GM23338 (cell line): ENCODE measurements at regions not wholly inside any gene's neighbourhood (a gene's known extent, or its start where the extent isn't known, plus 50 kb on each side); places are given as distances from the start of the nearest gene placed in this dataset.

Source experiments
- ATAC-seq: fragments of 200-7000 bp; cut with Tn5 transposase; 3 replicates; pipeline ENCODE4 v1.9.1; 2020
- DNase-seq: peaks from one replicate; pipeline ENCODE4 v3.0.0-alpha.2; 2015; ENCODE audit warnings: low spot score
- H2AFZ ChIP-seq: fragments of 200-600 bp; sonication (generic); 2 replicates; pipeline ENCODE4 v1.8.0; 2016; ENCODE audit warnings: antibody characterized with exemption, mild to moderate bottlenecking, moderate library complexity
- H3F3A ChIP-seq: fragments of 200-600 bp; sonication (generic); replicated peaks from 2 replicates; pipeline ENCODE4 v1.8.0; 2017; ENCODE audit warnings: antibody characterized with exemption, mixed run types, low read depth
- H3K27ac ChIP-seq: fragments of 200-600 bp; sonication (generic); 2 replicates; pipeline ENCODE4 v1.6.1; 2016; ENCODE audit warnings: low read depth
- H3K27me3 ChIP-seq: fragments of 200-600 bp; sonication (generic); 2 replicates; pipeline ENCODE4 v1.8.0; 2016; ENCODE audit warnings: mild to moderate bottlenecking, mixed run types, moderate library complexity; ENCODE audit not compliant: insufficient read depth
- H3K36me3 ChIP-seq: fragments of 200-600 bp; sonication (generic); 2 replicates; pipeline ENCODE4 v1.8.0; 2016; ENCODE audit warnings: mild to moderate bottlenecking; ENCODE audit not compliant: insufficient read depth
- H3K4me1 ChIP-seq: fragments of 200-600 bp; sonication (generic); 2 replicates; pipeline ENCODE4 v1.8.0; 2016; ENCODE audit warnings: mild to moderate bottlenecking, moderate library complexity; ENCODE audit not compliant: insufficient read depth
- H3K4me2 ChIP-seq: fragments of 200-600 bp; sonication (generic); 2 replicates; pipeline ENCODE4 v1.7.1; 2017; ENCODE audit warnings: mixed run types
- H3K4me3 ChIP-seq: fragments of 200-600 bp; sonication (generic); 2 replicates; pipeline ENCODE4 v1.6.1; 2016; ENCODE audit warnings: mixed run types
- H3K79me2 ChIP-seq: fragments of 200-600 bp; sonication (generic); replicated peaks from 2 replicates; pipeline ENCODE4 v1.8.0; 2017; ENCODE audit warnings: mild to moderate bottlenecking; ENCODE audit not compliant: insufficient read depth
- H3K9me2 ChIP-seq: fragments of 200-600 bp; sonication (generic); 2 replicates; pipeline ENCODE4 v1.8.0; 2017; ENCODE audit not compliant: insufficient read depth
- H4K20me1 ChIP-seq: fragments of 200-600 bp; sonication (generic); replicated peaks from 2 replicates; pipeline ENCODE4 v1.8.0; 2017; ENCODE audit warnings: mild to moderate bottlenecking; ENCODE audit not compliant: insufficient read depth
- H3K27ac Mint-ChIP-seq: 2 replicates; pipeline ENCODE4 v1.8.0; 2020; ENCODE audit warnings: inconsistent platforms, mild to moderate bottlenecking, moderate library complexity, mixed read lengths
- H3K27me3 Mint-ChIP-seq: 3 replicates; pipeline ENCODE4 v1.8.0; 2022; ENCODE audit warnings: low read depth, mild to moderate bottlenecking, moderate library complexity, mixed read lengths, inconsistent platforms; ENCODE audit not compliant: insufficient read depth, poor library complexity
- H3K36me3 Mint-ChIP-seq: 3 replicates; pipeline ENCODE4 v1.8.0; 2021; ENCODE audit warnings: low read depth, mild to moderate bottlenecking, inconsistent platforms, moderate library complexity, mixed read lengths
- H3K4me1 Mint-ChIP-seq: 3 replicates; pipeline ENCODE4 v1.8.0; 2020; ENCODE audit warnings: mild to moderate bottlenecking, inconsistent platforms, mixed read lengths
- H3K4me3 Mint-ChIP-seq: 3 replicates; pipeline ENCODE4 v1.8.0; 2021; ENCODE audit warnings: moderate library complexity, mild to moderate bottlenecking, inconsistent platforms, mixed read lengths
- H3K9me3 Mint-ChIP-seq: 3 replicates; pipeline ENCODE4 v1.8.0; 2020; ENCODE audit warnings: moderate library complexity, mild to moderate bottlenecking, inconsistent platforms, mixed read lengths
- EZH2 ChIP-seq: fragments of 200-600 bp; sonication (generic); IDR thresholded peaks from one replicate; pipeline ENCODE4 v1.8.0; 2017; ENCODE audit warnings: antibody characterized with exemption, mild to moderate bottlenecking, low read depth; ENCODE audit not compliant: unreplicated experiment
- EZH2phosphoT487 ChIP-seq: fragments of 200-600 bp; sonication (generic); IDR thresholded peaks from one replicate; pipeline ENCODE4 v1.8.1; 2018; ENCODE audit warnings: antibody characterized with exemption; ENCODE audit not compliant: unreplicated experiment
- NANOG ChIP-seq: IDR thresholded peaks from 2 replicates; pipeline ENCODE4 v1.6.1; 2016; ENCODE audit warnings: antibody characterized with exemption, borderline replicate concordance
- POLR2AphosphoS5 ChIP-seq: IDR thresholded peaks from 2 replicates; pipeline ENCODE4 v1.6.1; 2016; ENCODE audit warnings: antibody characterized with exemption, low read depth
- ZNF114 ChIP-seq: fragments of 250-450 bp; sonication (Bioruptor Pico); IDR thresholded peaks from 2 replicates; pipeline ENCODE4 v1.5.0; 2020; ENCODE audit warnings: mild to moderate bottlenecking, moderate library complexity
- ZNF331 ChIP-seq: fragments of 250-450 bp; sonication (Bioruptor Pico); IDR thresholded peaks from 2 replicates; pipeline ENCODE4 v1.5.0; 2020; ENCODE audit warnings: low read depth, mild to moderate bottlenecking, moderate library complexity
- ZNF462 ChIP-seq: fragments of 250-450 bp; sonication (Bioruptor Pico); IDR thresholded peaks from 2 replicates; pipeline ENCODE4 v1.5.0; 2020; ENCODE audit warnings: mild to moderate bottlenecking, moderate library complexity
- TF ChIP-seq, protein P1 (sequence below), 2 experiments: fragments of 200-600 bp in 1 of 2; sonication (generic) in 1 of 2; conservative IDR thresholded peaks; 2 replicates each; pipeline versions ENCODE4 v1.5.1 to v1.6.1; 2016 to 2017; ENCODE audit warnings: antibody characterized with exemption in 2 of 2, low read depth in 2 of 2, mild to moderate bottlenecking in 2 of 2, moderate library complexity in 1 of 2
- TF ChIP-seq, protein P2 (sequence below): IDR thresholded peaks from 2 replicates; pipeline ENCODE4 v1.6.1; 2016; ENCODE audit warnings: antibody characterized with exemption

GRCh38 chr5:44603496-44604272 is 205.1 kb upstream of the MRPS30 start (continued):
- TF ChIP-seq, protein P1, sequence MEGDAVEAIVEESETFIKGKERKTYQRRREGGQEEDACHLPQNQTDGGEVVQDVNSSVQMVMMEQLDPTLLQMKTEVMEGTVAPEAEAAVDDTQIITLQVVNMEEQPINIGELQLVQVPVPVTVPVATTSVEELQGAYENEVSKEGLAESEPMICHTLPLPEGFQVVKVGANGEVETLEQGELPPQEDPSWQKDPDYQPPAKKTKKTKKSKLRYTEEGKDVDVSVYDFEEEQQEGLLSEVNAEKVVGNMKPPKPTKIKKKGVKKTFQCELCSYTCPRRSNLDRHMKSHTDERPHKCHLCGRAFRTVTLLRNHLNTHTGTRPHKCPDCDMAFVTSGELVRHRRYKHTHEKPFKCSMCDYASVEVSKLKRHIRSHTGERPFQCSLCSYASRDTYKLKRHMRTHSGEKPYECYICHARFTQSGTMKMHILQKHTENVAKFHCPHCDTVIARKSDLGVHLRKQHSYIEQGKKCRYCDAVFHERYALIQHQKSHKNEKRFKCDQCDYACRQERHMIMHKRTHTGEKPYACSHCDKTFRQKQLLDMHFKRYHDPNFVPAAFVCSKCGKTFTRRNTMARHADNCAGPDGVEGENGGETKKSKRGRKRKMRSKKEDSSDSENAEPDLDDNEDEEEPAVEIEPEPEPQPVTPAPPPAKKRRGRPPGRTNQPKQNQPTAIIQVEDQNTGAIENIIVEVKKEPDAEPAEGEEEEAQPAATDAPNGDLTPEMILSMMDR (conservative IDR thresholded peaks at IDR 0.05; ENCODE audit: low read depth in 2 of 2): peak; percentile 54 to 72

GRCh38 chr5:44574678-44575077 is 185.5 kb upstream of the FGF10 start:
- H3K4me2 ChIP-seq: no peak overlapping the region
- Mint-ChIP-seq H3K9me3 (peaks cover 9% of the 10 kb centered on the region), H3K4me1 (no peaks in the 10 kb centered on the region), H3K27me3 (no peaks in the 10 kb centered on the region), H3K4me3 (no peak overlapping the region), H3K36me3 (peaks cover 6% of the 10 kb centered on the region; the same call in 2 of the 3 replicates), H3K27ac (no peak overlapping the region)
- ATAC-seq (no peak), DNase-seq (no peak)
- H3K27ac ChIP-seq: no peak overlapping the region
- no peak overlapping the region for H2AFZ ChIP-seq
- no peaks in the 10 kb centered on the region for H3F3A ChIP-seq
- no peak overlapping the region for H3K4me3 ChIP-seq
- no peaks in the 10 kb centered on the region for H4K20me1 ChIP-seq
- no peaks in the 10 kb centered on the region for H3K79me2 ChIP-seq
- H3K4me1 ChIP-seq: no peaks in the 10 kb centered on the region
- no peaks in the 10 kb centered on the region for H3K27me3 ChIP-seq
- no peaks in the 10 kb centered on the region for H3K36me3 ChIP-seq
- H3K9me2 ChIP-seq: no peaks in the 10 kb centered on the region
- TF ChIP-seq ZNF331 (CRISPR knock-in tag) (no peak), ZNF114 (CRISPR knock-in tag) (no peak), NANOG (no peak), EZH2phosphoT487 (no peak), EZH2 (no peak), POLR2AphosphoS5 (no peak), ZNF462 (CRISPR knock-in tag) (no peak)
- TF ChIP-seq, protein P1 (conservative IDR thresholded peaks at IDR 0.05; ENCODE audit: low read depth in 2 of 2): no peak
- TF ChIP-seq, protein P2, sequence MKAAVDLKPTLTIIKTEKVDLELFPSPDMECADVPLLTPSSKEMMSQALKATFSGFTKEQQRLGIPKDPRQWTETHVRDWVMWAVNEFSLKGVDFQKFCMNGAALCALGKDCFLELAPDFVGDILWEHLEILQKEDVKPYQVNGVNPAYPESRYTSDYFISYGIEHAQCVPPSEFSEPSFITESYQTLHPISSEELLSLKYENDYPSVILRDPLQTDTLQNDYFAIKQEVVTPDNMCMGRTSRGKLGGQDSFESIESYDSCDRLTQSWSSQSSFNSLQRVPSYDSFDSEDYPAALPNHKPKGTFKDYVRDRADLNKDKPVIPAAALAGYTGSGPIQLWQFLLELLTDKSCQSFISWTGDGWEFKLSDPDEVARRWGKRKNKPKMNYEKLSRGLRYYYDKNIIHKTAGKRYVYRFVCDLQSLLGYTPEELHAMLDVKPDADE: no peak
